ENCODE measurements at regions not wholly inside any gene's neighbourhood (a gene's known extent, or its start where the extent isn't known, plus 50 kb on each side); places are given as distances from the start of the nearest gene placed in this dataset.

- TF ChIP-seq CTCF (IDR thresholded peaks at IDR 0.05): no peak
- TF ChIP-seq POLR2AphosphoS5 (IDR thresholded peaks at IDR 0.05; ENCODE audit: insufficient read depth in 1 of 2, low read depth in 1 of 2): no peak
Measured at GRCh38 chr2:20113004-20113796, 61.8 kb upstream of the LAPTM4A start.

Measured in vagina (tissue), 2 donors.